IPS-NIHi11 (cell line): ENCODE measurements at regions not wholly inside any gene's neighbourhood (a gene's known extent, or its start where the extent isn't known, plus 50 kb on each side); places are given as distances from the start of the nearest gene placed in this dataset.
A peak's percentile ranks its signal among the peaks of the same experiment; 100 is the strongest.
"Not testable (repeated sequence)": the region's sequence is repeated elsewhere in the genome, so short reads cannot be mapped to it uniquely, and the experiment has no call there.

Experiments used
- DNase-seq: peaks from one replicate; pipeline ENCODE4 v3.0.0; 2012; ENCODE audit warnings: mixed read lengths, low spot score

DNA sequence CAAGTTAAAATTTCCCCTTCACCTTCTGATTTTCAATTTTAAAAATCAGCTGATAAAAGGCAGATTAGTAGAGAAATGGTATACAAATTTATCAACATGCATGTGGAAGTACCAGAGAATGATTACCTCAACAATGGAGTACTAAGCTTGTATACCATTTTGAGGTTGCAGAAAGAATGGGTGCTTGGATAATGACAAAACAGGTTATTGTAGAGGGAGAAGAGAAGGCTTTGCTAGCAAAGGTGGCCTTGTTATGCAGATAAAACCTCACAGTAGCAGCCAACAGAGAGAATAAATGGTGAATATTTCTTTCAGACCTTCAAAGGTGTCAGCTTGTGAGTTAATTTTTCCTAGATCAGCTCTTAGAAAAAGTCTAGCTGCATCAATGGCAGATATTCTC is 1174.9 kb upstream of the ADGRL4 start:
- no peak for DNase-seq

DNA sequence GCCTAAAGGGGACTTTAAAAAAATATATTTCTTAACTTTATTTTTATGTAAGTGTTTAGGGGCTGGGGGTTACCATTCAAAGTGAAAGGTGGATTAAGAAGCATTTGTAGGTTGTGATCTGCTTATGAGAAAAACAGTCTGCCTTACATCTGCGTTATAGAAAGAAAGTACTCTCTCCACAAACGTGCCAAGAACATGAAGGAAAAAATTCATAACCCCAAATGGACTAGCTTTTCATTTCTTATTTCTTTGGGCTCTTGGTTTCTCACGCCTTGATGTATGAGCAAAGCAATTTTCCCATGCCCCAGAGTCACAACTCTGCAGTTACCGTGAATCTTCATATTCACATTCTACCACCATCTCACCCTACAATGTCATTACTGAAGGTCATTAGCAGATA is 1165.1 kb upstream of the ADGRL4 start:
- DNase-seq: no peak

- DNase-seq: no peak
Measured at GRCh38 chr1:80170811-80171485, 1164.4 kb upstream of the ADGRL4 start.

- no peak for DNase-seq
Measured at GRCh38 chr1:80164150-80164549, 1157.6 kb upstream of the ADGRL4 start.

GRCh38 chr1:80163686-80164085 is 1157.2 kb upstream of the ADGRL4 start:
- no peak for DNase-seq

GRCh38 chr1:80158771-80159170 is 1152.2 kb upstream of the ADGRL4 start:
- DNase-seq: no peak

- no peak for DNase-seq
Measured at GRCh38 chr1:80158266-80158665, 1151.7 kb upstream of the ADGRL4 start.

- DNase-seq: peak; percentile 43
Measured at GRCh38 chr1:80155371-80155770, 1148.8 kb upstream of the ADGRL4 start.

DNA sequence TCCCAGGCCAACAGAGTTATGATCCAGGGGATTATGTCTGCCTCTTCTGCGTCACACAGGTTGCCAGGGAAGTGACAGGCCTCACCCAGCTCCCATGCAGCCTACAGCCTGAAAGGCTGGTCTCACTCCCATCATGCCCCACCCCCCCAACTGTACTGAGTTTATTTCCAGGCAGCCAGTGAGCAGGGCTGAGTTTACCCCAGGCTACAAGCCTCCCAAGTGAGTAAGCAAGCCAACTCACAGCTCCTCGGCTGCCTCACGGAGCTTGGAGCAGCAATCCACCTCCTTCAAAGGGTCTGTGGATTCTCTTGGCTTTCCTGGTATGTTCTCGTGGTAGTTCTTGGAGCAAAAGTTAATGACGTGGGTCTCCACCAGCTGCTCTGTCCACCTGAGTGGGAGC is 1147.6 kb upstream of the ADGRL4 start:
- DNase-seq: no peak

DNA sequence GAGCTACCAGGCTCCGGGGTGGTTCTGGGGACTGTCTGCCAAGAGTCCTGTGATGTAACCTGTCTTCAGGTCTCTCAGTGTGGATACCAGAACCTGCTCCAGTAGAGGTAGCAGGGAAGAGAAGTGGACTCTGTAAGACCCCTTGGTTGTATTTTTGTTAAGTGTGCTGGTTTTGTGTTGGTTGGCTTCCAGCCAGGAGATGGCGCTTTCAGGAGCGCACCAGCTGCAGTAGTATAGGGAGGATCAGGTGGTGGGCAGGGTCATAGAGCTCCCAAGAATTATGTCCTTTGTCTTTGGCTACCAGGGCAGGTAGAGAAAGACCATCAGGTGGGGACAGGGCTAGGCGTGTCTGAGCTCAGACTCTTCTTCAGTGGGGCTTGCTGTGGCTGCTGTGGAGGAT is 1147.2 kb upstream of the ADGRL4 start:
- DNase-seq: no peak

DNA sequence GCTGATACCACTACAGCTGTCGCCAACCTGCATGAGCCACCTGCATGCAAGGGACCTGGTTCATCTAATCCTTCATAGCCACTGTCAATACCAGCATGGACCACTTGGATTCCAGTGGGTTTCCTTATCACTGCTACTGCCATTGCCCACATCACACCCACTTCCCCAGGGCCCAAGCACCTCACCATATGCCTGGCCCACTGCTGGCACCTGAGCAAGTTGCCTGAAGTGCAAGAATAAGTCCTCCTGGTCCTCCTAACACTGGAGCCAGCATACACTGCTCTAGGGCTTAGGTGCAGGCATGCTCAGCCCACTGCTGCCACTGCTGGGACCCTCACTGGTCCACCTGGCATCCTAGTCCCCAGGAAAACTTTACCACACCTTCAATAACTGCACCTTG is 1136.8 kb upstream of the ADGRL4 start:
- no peak for DNase-seq

- DNase-seq: not testable (repeated sequence)
Measured at GRCh38 chr1:80137946-80138602, 1131.5 kb upstream of the ADGRL4 start.

DNA sequence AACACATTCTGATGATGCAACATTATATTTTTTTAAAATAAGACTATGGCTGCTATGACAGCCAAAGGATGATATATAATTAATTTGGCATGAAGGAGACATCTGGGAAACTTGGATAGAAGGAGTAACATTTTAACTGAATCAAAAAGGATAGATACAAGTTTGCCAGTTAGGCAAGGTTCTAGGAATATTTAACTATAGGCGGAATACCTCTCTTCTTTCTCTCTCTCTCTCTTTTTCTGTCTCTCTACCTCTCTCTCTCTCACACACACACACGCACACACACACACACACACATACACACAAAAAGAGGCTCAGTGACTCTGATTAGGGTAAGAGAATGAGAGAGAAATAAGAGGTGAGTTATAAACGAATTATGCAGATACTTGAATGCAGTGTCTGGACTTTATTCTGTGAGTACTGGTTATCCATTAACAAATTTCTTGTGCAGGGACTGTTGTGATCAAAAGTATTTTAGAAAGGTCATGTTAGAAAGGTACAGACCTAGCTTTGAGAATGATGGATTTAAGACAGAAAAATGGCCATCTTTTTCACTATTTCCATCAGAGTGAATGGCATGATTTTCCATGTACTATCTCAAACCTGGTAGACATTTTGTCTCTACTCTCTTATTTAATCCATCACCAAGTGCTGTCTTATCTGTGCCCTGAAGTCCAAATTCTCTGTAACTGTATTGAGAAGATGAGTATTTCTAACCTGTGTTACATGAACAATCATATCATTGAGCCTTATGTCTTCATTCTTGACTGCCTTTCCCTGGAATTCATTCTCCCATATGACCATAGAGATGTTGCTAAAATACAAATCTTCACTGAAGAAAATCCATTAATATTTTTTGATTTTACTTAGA is 1106.9 kb upstream of the ADGRL4 start:
- DNase-seq: no peak

DNA sequence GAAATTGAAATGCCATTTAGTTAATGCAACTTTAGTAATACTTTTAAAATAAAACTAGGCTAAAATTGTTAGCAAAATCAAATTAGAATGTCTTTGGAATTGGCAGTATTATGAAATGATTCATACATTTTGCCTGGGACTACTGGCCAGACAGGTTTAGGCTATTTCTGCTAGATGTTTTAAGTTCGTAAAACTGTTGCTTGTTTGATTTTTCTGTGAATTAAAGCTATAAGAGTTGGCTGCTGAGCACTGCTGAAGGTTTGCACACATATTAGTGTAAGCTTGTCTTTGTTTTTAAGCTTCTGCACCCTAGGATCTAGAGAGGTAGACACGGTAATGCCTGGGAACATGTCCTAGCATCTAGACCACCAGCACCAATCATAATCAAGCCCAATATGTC is 1094.6 kb upstream of the ADGRL4 start:
- no peak for DNase-seq

- no peak for DNase-seq
Measured at GRCh38 chr1:80099713-80100112, 1093.2 kb upstream of the ADGRL4 start.

DNA sequence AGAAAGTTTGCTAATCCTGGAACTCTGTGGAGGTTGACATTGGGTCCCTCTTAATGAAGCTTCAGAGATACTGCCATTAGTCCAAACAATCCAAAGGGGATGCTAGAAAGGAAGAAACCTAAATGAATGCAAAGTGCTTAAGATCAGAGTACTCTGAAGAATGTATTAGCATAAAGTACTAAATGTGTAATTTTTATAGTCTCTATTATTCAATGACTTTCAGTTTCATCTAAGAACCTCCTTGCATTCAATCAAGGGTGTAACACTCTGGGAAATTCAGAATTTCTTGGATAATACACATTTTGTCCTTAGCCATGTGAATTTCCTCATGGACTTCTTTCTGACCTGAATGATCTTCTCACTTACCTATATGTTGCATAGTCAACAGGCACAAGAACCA is 1078.5 kb upstream of the ADGRL4 start:
- DNase-seq: no peak

- DNase-seq: no peak
Measured at GRCh38 chr1:80083892-80084291, 1077.4 kb upstream of the ADGRL4 start.

DNA sequence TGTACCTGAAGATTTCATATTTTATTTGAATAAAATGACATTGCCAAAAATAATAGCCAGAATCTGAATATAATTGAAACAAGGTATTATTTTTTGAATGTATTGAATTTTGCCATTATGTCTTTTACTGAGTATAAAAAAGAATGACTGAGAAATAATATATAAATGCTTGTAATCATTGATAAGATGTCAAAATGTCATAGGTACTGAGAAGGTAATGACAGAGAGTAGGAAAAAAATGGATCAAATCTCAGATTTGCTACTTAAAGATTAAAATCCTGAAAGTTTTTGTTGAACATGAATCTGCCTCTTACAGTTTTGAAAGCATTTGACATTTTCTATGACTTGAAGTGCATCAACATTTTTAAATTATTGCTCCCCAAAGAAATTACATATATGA is 1069.9 kb upstream of the ADGRL4 start:
- DNase-seq: no peak

DNA sequence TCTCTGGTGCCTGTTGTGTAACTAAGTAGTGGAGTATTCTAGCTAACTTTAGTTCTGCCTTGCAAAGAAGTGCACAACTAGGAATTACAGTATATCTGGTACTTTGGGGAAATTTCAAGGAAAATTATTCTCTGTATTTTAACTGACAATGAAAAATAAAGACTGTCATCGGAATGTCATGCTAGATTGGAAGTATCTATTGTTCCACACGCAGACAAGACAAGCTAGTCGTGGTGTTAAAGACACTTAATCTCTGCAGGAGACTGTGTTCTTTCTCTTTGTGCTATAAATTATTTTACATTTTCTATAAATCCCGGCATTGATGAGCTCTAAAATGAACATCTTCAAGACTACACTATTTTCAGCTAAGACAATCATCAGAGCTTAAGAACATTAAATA is 1068.8 kb upstream of the ADGRL4 start:
- no peak for DNase-seq

DNA sequence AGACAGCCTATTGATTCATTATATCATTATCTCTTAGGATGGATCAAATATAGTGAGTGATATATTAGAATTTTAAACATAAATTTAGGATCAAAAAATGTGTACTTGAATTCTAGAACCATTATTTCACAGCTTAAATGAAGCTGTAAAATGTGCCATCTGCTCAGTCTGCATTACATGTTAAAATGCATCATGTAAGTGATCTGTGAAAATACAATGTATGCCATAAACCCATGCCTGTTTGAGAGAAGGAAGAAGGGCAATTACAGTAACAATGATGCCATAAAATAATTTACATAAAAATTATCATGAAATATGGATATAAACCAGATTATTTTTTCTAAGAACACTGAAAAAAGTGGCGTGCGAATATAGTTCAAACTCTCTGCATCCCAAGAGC is 1066.0 kb upstream of the ADGRL4 start:
- DNase-seq: no peak

GRCh38 chr1:80066060-80066459 is 1059.5 kb upstream of the ADGRL4 start:
- no peak for DNase-seq

DNA sequence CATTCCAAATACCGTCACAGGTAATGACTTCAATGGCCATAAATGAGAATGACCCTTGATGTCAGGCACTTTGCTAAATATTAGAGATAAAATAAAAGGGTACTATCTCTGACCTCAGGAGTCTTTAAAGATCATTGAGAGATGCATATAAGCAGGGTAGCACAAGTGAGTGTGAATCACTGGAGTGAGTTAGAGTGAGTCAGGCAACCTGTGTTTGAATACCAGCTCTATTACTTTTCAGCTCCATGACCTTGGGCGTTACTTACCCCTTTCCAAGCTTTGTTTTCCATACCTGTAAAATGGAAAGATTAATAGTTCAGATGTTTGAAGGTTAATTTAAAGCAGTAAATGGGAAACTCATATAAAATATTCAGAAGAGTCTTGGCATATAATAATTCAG is 1058.0 kb upstream of the ADGRL4 start:
- DNase-seq: no peak

- no peak for DNase-seq
Measured at GRCh38 chr1:80059940-80060339, 1053.4 kb upstream of the ADGRL4 start.
